SK-N-SH (cell line): ENCODE measurements at regions not wholly inside any gene's neighbourhood (a gene's known extent, or its start where the extent isn't known, plus 50 kb on each side); places are given as distances from the start of the nearest gene placed in this dataset.

Experiments
- CHD2 ChIP-seq: fragments of 150-350 bp; IDR thresholded peaks from 2 replicates; pipeline ENCODE4 v1.6.1; 2018; ENCODE audit warnings: low read length; ENCODE audit not compliant: partially characterized antibody
- MAX ChIP-seq: IDR thresholded peaks from 2 replicates; pipeline ENCODE4 v1.4.0; 2012; ENCODE audit warnings: low read depth
- MEF2A ChIP-seq: IDR thresholded peaks from 2 replicates; pipeline ENCODE4 v1.4.0; 2012; ENCODE audit warnings: low read depth, borderline replicate concordance
- RXRA ChIP-seq: IDR thresholded peaks from 2 replicates; pipeline ENCODE4 v1.4.0; 2012; ENCODE audit warnings: low read depth, mild to moderate bottlenecking, borderline replicate concordance
- SMC3 ChIP-seq: IDR thresholded peaks from 2 replicates; pipeline ENCODE4 v1.6.1; 2012; ENCODE audit warnings: low read depth, low read length, improper control_type of control experiment
- USF2 ChIP-seq: fragments of 150-350 bp; IDR thresholded peaks from 2 replicates; pipeline ENCODE4 v1.6.1; 2017; ENCODE audit warnings: antibody characterized with exemption, low read length, low read depth, borderline replicate concordance
- TF ChIP-seq, protein P1 (sequence below): fragments of 200-600 bp; sonication (generic); IDR thresholded peaks from 2 replicates; pipeline ENCODE4 v1.6.1; 2017; ENCODE audit warnings: antibody characterized with exemption, mild to moderate bottlenecking, moderate library complexity

- no peak for TF ChIP-seq SMC3
- TF ChIP-seq, protein P1, sequence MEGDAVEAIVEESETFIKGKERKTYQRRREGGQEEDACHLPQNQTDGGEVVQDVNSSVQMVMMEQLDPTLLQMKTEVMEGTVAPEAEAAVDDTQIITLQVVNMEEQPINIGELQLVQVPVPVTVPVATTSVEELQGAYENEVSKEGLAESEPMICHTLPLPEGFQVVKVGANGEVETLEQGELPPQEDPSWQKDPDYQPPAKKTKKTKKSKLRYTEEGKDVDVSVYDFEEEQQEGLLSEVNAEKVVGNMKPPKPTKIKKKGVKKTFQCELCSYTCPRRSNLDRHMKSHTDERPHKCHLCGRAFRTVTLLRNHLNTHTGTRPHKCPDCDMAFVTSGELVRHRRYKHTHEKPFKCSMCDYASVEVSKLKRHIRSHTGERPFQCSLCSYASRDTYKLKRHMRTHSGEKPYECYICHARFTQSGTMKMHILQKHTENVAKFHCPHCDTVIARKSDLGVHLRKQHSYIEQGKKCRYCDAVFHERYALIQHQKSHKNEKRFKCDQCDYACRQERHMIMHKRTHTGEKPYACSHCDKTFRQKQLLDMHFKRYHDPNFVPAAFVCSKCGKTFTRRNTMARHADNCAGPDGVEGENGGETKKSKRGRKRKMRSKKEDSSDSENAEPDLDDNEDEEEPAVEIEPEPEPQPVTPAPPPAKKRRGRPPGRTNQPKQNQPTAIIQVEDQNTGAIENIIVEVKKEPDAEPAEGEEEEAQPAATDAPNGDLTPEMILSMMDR, result no peak
- TF ChIP-seq CHD2, result no peak
- TF ChIP-seq MEF2A, result no peak
- TF ChIP-seq USF2, result no peak
- TF ChIP-seq MAX, result no peak
- no peak for TF ChIP-seq RXRA
Observed at GRCh38 chr21:28795251-28795650, 197.4 kb downstream of the LTN1 start.
